A549 (cell line): ENCODE measurements at regions not wholly inside any gene's neighbourhood (a gene's known extent, or its start where the extent isn't known, plus 50 kb on each side); places are given as distances from the start of the nearest gene placed in this dataset.
A peak's percentile ranks its signal among the peaks of the same experiment; 100 is the strongest.

Experiments used
- ATAC-seq, 2 experiments: fragments of 200-7000 bp in 1 of 2; fragments of >200 bp in 1 of 2; cut with Nextera tagmentation in 1 of 2; cut with Tn5 transposase in 1 of 2; 3 replicates each; pipeline versions ENCODE4 v1.8.0 to v1.9.1; 2018 to 2020; ENCODE audit warnings: mild to moderate bottlenecking in 1 of 2, moderate library complexity in 1 of 2
- CTCF ChIA-PET: fragments of 300-600 bp; sonication (Branson Sonifier 250); formaldehyde crosslinking; extraction: SDS; loops from one replicate; lab custom pipeline; 2021; ENCODE audit warnings: antibody characterized with exemption, inconsistent platforms; lab: Yijun Ruan, JAX
- POLR2A ChIA-PET: fragments of 350-600 bp; formaldehyde crosslinking; extraction: SDS; loops from one replicate; lab custom pipeline; 2021; ENCODE audit warnings: antibody characterized with exemption, inconsistent platforms; lab: Yijun Ruan, JAX
- DNase-seq, 2 experiments: peaks; one replicate each; pipeline versions ENCODE4 v3.0.0 to v3.0.0-alpha.2; 2011 to 2016; ENCODE audit warnings: low read depth in 1 of 2, low spot score in 1 of 2
- FAIRE-seq: peaks from 2 replicates; lab custom pipeline; 2011; peaks lifted over from hg19 to GRCh38; lab: Jason Lieb, UNC
- H3K27ac ChIP-seq, 2 experiments: fragments of >200 bp; sonication (Bioruptor Twin); formaldehyde crosslinking; 3 replicates each; pipeline ENCODE4 v1.5.1; 2016 to 2017
- H3K4me1 ChIP-seq: fragments of >200 bp; sonication (Bioruptor Twin); formaldehyde crosslinking; 3 replicates; pipeline ENCODE4 v1.6.1; 2016
- H3K4me2 ChIP-seq: fragments of >200 bp; sonication (Bioruptor Twin); formaldehyde crosslinking; 3 replicates; pipeline ENCODE4 v1.6.1; 2016
- H3K4me3 ChIP-seq: fragments of >200 bp; sonication (Bioruptor Twin); formaldehyde crosslinking; 3 replicates; pipeline ENCODE4 v1.5.1; 2016
- H3K9me3 ChIP-seq: fragments of >200 bp; sonication (Bioruptor Twin); formaldehyde crosslinking; 3 replicates; pipeline ENCODE4 v1.6.1; 2016
- ATOH8 ChIP-seq: fragments of 250-450 bp; sonication (Bioruptor Pico); IDR thresholded peaks from 2 replicates; pipeline ENCODE4 v1.5.0; 2020; ENCODE audit warnings: low read depth, mild to moderate bottlenecking, moderate library complexity
- CHD2 ChIP-seq: fragments of 150-350 bp; IDR thresholded peaks from 2 replicates; pipeline ENCODE4 v1.6.1; 2014; ENCODE audit warnings: low read length; ENCODE audit not compliant: partially characterized antibody
- GATA3 ChIP-seq: IDR thresholded peaks from 2 replicates; pipeline ENCODE4 v1.6.1; 2012; ENCODE audit warnings: borderline replicate concordance
- HDAC2 ChIP-seq: fragments of 200-600 bp; sonication (generic); IDR thresholded peaks from 2 replicates; pipeline ENCODE4 v1.6.1; 2016
- HOXA7 ChIP-seq: fragments of 250-450 bp; sonication (Bioruptor Pico); IDR thresholded peaks from 2 replicates; pipeline ENCODE4 v1.5.0; 2020; ENCODE audit warnings: mild to moderate bottlenecking, moderate library complexity
- HOXB13 ChIP-seq: fragments of 250-450 bp; sonication (Bioruptor Pico); IDR thresholded peaks from 2 replicates; pipeline ENCODE4 v1.5.0; 2020; ENCODE audit warnings: low read depth, mild to moderate bottlenecking, moderate library complexity
- JUN ChIP-seq, 2 experiments: fragments of >200 bp; sonication (Bioruptor Twin); formaldehyde crosslinking; IDR thresholded peaks; 2 replicates in 1 of 2; 3 replicates in 1 of 2; pipeline ENCODE4 v1.6.1; 2016 to 2017
- JUNB ChIP-seq: fragments of >200 bp; sonication (Bioruptor Twin); formaldehyde crosslinking; IDR thresholded peaks from 2 replicates; pipeline ENCODE4 v1.6.1; 2016
- KDM1A ChIP-seq: fragments of 200-600 bp; sonication (generic); IDR thresholded peaks from 2 replicates; pipeline ENCODE4 v1.6.1; 2016; ENCODE audit warnings: low read depth, mild to moderate bottlenecking
- KDM5A ChIP-seq: fragments of 200-600 bp; sonication (generic); IDR thresholded peaks from 2 replicates; pipeline ENCODE4 v1.6.1; 2016; ENCODE audit warnings: antibody characterized with exemption, mild to moderate bottlenecking
- NR3C1 ChIP-seq: fragments of >200 bp; sonication (Bioruptor Twin); formaldehyde crosslinking; IDR thresholded peaks from 3 replicates; pipeline ENCODE4 v1.6.1; 2017
- PHF8 ChIP-seq: fragments of 200-600 bp; sonication (generic); IDR thresholded peaks from 2 replicates; pipeline ENCODE4 v1.6.1; 2016; ENCODE audit warnings: low read depth, mild to moderate bottlenecking, antibody characterized with exemption, moderate library complexity, borderline replicate concordance
- POLR2A ChIP-seq: IDR thresholded peaks from 2 replicates; pipeline ENCODE4 v1.6.1; 2012; ENCODE audit warnings: mild to moderate bottlenecking, low read length
- RAD21 ChIP-seq, 2 experiments: fragments of >200 bp in 1 of 2; sonication (Bioruptor Twin) in 1 of 2; formaldehyde crosslinking in 1 of 2; IDR thresholded peaks in 1 of 2; conservative IDR thresholded peaks in 1 of 2; 2 replicates in 1 of 2; 3 replicates in 1 of 2; pipeline ENCODE4 v1.6.1; 2012 to 2018; ENCODE audit warnings: inconsistent platforms in 1 of 2
- RFX5 ChIP-seq: fragments of 450-650 bp; IDR thresholded peaks from 2 replicates; pipeline ENCODE4 v1.7.1; 2014; ENCODE audit warnings: antibody characterized with exemption, mild to moderate bottlenecking, moderate library complexity
- RNF2 ChIP-seq: fragments of 200-600 bp; sonication (generic); IDR thresholded peaks from 2 replicates; pipeline ENCODE4 v1.6.1; 2016; ENCODE audit warnings: low read depth, mild to moderate bottlenecking, antibody characterized with exemption, moderate library complexity, borderline replicate concordance
- ZC3H11A ChIP-seq: fragments of 450-650 bp; IDR thresholded peaks from 2 replicates; pipeline ENCODE4 v1.6.1; 2014; ENCODE audit warnings: antibody characterized with exemption, mild to moderate bottlenecking
- ZSCAN20 ChIP-seq: fragments of 250-450 bp; sonication (Bioruptor Pico); IDR thresholded peaks from 2 replicates; pipeline ENCODE4 v1.8.0; 2022; ENCODE audit warnings: mild to moderate bottlenecking, moderate library complexity
- WGBS: methylation state at CpG from one replicate; pipeline ENCODE4 v1.1.6; 2017; ENCODE audit errors: missing lambda C conversion rate; 5-methylcytosine and 5-hydroxymethylcytosine counted together
- TF ChIP-seq, protein P1 (sequence below): fragments of 450-650 bp; IDR thresholded peaks from 2 replicates; pipeline ENCODE4 v1.6.1; 2014; ENCODE audit warnings: antibody characterized with exemption
- TF ChIP-seq, protein P2 (sequence below): IDR thresholded peaks from 2 replicates; pipeline ENCODE4 v1.6.1; 2012
- TF ChIP-seq, protein P3 (sequence below): fragments of >200 bp; sonication (Bioruptor Twin); formaldehyde crosslinking; IDR thresholded peaks from 3 replicates; pipeline ENCODE4 v1.6.1; 2016

- FAIRE-seq, result no peak
- no peak for TF ChIP-seq POLR2A
- TF ChIP-seq, protein P1, sequence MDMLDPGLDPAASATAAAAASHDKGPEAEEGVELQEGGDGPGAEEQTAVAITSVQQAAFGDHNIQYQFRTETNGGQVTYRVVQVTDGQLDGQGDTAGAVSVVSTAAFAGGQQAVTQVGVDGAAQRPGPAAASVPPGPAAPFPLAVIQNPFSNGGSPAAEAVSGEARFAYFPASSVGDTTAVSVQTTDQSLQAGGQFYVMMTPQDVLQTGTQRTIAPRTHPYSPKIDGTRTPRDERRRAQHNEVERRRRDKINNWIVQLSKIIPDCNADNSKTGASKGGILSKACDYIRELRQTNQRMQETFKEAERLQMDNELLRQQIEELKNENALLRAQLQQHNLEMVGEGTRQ, result 0 out of 2 replicates have a peak, but pooled peaks have one; percentile 6
- no peak for ATAC-seq
- Histone ChIP-seq H3K9me3 (no peaks in the 10 kb centered on the region), H3K27ac (no peak overlapping the region), H3K4me3 (no peak overlapping the region), H3K4me2 (no peak overlapping the region), H3K4me1 (no peaks in the 10 kb centered on the region)
- WGBS, result 0% methylated on average over 3 of the region's 3 CpGs
- no peak for DNase-seq
- ChIA-PET POLR2A (no interaction called here), CTCF (no interaction called here)
Measured at GRCh38 chr16:66171578-66171977, 194.9 kb upstream of the CDH5 start.

DNA sequence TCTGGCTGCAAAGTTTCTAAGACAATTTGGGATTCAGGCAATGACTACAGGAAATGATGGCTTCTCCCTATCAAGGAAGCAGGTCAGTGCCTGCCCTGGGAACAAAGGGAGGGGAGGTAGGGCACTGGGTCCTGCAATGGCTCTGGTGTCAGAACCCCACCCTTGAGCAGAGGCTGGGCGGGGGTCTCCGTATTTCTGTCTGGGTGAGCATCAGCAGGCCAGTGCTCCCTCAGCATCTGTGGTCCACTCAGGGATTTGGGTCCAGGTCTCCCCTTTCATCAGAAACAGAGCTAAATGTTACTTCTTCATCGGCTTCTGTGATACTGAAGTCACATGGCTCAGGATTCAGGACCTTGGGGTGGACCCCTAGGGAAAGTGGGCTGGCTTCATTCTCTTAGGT lies 195.5 kb upstream of the CDH5 start:
- Histone ChIP-seq H3K9me3 (no peaks in the 10 kb centered on the region), H3K4me2 (no peak overlapping the region), H3K4me1 (no peaks in the 10 kb centered on the region), H3K4me3 (no peak overlapping the region), H3K27ac (no peak overlapping the region)
- WGBS, result 0% methylated on average over 3 of the region's 3 CpGs
- no peak for DNase-seq
- CTCF ChIA-PET, result no interaction called here
- FAIRE-seq, result no peak
- POLR2A ChIA-PET, result no interaction called here
- ATAC-seq, result no peak
- TF ChIP-seq RFX5, result no peak

GRCh38 chr16:66169817-66170216 lies 196.7 kb upstream of the CDH5 start:
- Histone ChIP-seq H3K4me3 (no peak overlapping the region), H3K9me3 (no peaks in the 10 kb centered on the region), H3K4me1 (no peaks in the 10 kb centered on the region)
- ATAC-seq, result no peak
- FAIRE-seq, result no peak
- TF ChIP-seq RFX5 (no peak), CHD2 (no peak), RNF2 (no peak), ZC3H11A (no peak), HOXA7 (no peak), KDM1A (no peak), ZSCAN20 (CRISPR knock-in tag) (no peak)
- TF ChIP-seq, protein P2, sequence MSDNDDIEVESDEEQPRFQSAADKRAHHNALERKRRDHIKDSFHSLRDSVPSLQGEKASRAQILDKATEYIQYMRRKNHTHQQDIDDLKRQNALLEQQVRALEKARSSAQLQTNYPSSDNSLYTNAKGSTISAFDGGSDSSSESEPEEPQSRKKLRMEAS, result no peak
- TF ChIP-seq, all 56 proteins: peak for 0
- no peak for DNase-seq
- ChIA-PET CTCF (no interaction called here), POLR2A (no interaction called here)
- WGBS, result 58% methylated on average over 3 of the region's 3 CpGs
- no peak overlapping the region for H3K27ac ChIP-seq
- no peak overlapping the region for H3K4me2 ChIP-seq

DNA sequence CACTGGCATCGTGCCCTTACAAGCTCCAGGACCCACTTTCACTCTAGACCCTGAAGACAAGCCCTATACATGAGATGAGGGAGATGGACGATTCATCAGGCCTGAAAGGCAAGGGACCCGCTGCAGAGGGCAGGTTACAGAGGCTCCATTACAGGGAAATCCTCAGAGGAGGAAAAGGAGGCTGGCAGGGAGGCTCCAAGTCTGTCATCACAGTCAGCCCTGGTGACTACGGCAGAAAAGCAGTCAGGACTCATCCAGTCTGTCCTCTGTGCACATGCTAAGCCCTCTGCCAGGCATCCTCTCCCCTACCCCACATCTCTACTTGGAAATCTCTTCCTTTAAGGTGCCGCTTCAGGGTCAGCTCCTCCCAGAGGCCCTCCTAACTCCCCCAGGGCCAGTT lies 197.7 kb upstream of the CDH5 start:
- ChIA-PET POLR2A (no interaction called here), CTCF (no interaction called here)
- Histone ChIP-seq H3K27ac (no peak overlapping the region), H3K4me1 (no peaks in the 10 kb centered on the region), H3K4me2 (no peak overlapping the region), H3K9me3 (no peaks in the 10 kb centered on the region), H3K4me3 (no peak overlapping the region)
- FAIRE-seq (no peak), ATAC-seq (no peak), DNase-seq (no peak)
- TF ChIP-seq KDM5A, result no peak
- WGBS, result 0% methylated on average over 5 of the region's 5 CpGs

- H3K4me2 ChIP-seq, result no peak overlapping the region
- H3K9me3 ChIP-seq, result no peaks in the 10 kb centered on the region
- H3K27ac ChIP-seq, result no peak overlapping the region
- ATAC-seq (peak in 1 of 2 experiments; percentile 49; a peak in 2 of 6 replicates), FAIRE-seq (no peak), DNase-seq (no peak)
- ChIA-PET CTCF (no interaction called here), POLR2A (no interaction called here)
- no peaks in the 10 kb centered on the region for H3K4me1 ChIP-seq
- WGBS, result 32% methylated on average over 10 of the region's 12 CpGs
- H3K4me3 ChIP-seq, result no peak overlapping the region
- TF ChIP-seq JUN (IDR thresholded peaks at IDR 0.05) (no peak), RAD21 (conservative IDR thresholded peaks at IDR 0.05 in 1 of 2, IDR thresholded peaks at IDR 0.05 in 1 of 2) (peak in 1 of 2 experiments; percentile 17; a peak in 1 of 5 replicates)
Measured at GRCh38 chr16:66167564-66168291, 198.8 kb upstream of the CDH5 start.

- ATAC-seq (no peak), FAIRE-seq (no peak), DNase-seq (no peak)
- ChIA-PET POLR2A (no interaction called here), CTCF (interaction anchor here (1.2 kb wide), 1 partner anchor 89 kb away, joined by 4 read pairs; no protein-coding TSS in a partner anchor)
- H3K4me2 ChIP-seq, result no peak overlapping the region
- no peaks in the 10 kb centered on the region for H3K9me3 ChIP-seq
- no peak overlapping the region for H3K4me3 ChIP-seq
- H3K4me1 ChIP-seq, result no peaks in the 10 kb centered on the region
- WGBS, result 30% methylated on average over 11 of the region's 11 CpGs
- no peak overlapping the region for H3K27ac ChIP-seq
- TF ChIP-seq HOXB13 (CRISPR knock-in tag) (no peak), HDAC2 (no peak), POLR2A (no peak), NR3C1 (no peak), ATOH8 (CRISPR knock-in tag) (no peak), HOXA7 (no peak), GATA3 (no peak), JUNB (no peak), PHF8 (no peak)
- TF ChIP-seq, protein P1, result no peak
- TF ChIP-seq, protein P3, sequence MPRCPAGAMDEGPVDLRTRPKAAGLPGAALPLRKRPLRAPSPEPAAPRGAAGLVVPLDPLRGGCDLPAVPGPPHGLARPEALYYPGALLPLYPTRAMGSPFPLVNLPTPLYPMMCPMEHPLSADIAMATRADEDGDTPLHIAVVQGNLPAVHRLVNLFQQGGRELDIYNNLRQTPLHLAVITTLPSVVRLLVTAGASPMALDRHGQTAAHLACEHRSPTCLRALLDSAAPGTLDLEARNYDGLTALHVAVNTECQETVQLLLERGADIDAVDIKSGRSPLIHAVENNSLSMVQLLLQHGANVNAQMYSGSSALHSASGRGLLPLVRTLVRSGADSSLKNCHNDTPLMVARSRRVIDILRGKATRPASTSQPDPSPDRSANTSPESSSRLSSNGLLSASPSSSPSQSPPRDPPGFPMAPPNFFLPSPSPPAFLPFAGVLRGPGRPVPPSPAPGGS, result no peak
Measured at GRCh38 chr16:66166490-66166889, 200.0 kb upstream of the CDH5 start.
